ENCODE measurements at regions not wholly inside any gene's neighbourhood (a gene's known extent, or its start where the extent isn't known, plus 50 kb on each side); places are given as distances from the start of the nearest gene placed in this dataset.
A peak's percentile ranks its signal among the peaks of the same experiment; 100 is the strongest.

DNA sequence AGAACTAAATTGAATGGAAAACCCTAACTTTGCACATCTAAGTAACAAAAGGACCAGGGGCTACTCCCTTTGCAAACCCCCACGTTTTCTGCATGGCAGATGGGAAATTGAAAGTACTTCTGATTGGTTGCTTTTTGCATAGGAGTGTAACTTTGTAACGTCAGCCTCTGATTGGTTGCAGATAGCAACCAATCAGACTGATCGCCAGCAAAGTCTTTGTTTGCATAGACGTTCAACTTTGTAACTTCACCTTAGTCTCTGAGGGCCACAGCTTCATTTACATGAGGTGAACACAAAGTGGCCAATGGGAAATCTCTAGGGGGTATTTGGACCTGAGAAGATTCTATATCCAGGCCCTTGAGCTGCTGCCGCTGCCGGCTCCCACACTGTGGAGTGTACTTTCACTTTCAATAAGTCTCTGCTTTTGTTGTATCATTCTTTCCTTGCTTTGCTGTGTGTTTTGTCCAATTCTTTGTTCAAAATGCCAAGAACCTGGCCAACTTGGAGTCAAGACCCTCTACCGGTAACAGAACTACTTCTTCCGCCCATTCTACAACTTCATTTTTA, 102.5 kb upstream of the PRICKLE1 start:
- DNase-seq (ENCODE audit: low read depth) = no peak
- H3K4me3 ChIP-seq (ENCODE audit: low read depth, low read length) = no peak overlapping the region

- H3K4me3 ChIP-seq (ENCODE audit: low read depth, low read length) = no peak overlapping the region
- DNase-seq (ENCODE audit: low read depth) = no peak
These were observed 100.7 kb upstream of the PRICKLE1 start for GRCh38 chr12:42690264-42690663.

DNA sequence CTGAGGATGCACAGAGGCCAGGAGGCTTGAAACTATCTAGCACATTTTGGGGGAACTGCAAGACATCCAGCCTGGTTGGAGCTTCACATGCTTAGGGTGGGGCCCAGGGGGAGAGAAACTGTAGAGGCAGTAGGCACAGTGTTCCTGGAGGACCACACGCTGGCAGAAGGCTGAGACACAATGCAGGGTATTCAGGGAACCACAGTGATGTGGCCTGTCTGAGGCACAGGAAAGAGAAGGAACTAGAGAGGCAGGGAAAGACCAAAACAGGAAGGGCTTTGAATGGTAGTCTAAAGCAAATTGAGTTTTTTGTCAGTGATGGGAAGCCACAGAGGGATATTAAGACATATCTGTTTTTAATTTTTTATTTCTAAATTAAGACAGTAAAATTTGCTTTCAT, 100.2 kb upstream of the PRICKLE1 start:
- H3K4me3 ChIP-seq (ENCODE audit: low read depth, low read length) = no peak overlapping the region
- DNase-seq (ENCODE audit: low read depth) = no peak

DNA sequence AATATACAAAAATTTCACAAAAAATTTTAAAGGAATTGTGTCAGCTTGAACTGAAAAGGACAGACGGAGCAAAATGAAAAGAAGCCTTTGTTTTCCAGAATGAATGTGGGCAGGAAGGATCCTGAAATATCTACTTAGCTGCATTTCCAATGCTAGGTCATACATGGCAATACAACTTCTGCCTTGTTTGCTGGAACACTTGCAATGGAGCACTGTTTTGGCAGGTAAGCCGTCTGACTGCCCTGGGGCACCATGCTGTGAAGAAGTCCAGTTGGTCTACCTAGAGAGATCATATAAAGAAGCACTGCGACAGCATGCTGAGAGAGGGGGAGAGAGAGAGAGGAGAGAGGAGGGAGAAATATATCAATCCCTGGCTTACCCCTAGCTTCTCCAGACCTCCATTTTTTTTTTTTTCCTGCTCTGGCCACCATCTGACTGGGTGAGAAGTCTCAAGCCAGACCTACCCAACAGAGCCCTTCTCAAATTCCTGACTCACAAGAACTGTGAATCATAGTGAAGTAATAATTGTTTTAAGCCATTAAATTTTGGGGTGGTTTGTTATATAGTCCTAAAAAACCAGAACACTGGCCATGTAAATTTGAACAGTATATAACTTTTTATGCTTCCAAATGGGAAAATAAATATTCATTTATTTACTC, 97.1 kb upstream of the PRICKLE1 start:
- no peak for DNase-seq (ENCODE audit: low read depth)
- no peak overlapping the region for H3K4me3 ChIP-seq (ENCODE audit: low read depth, low read length)

DNA sequence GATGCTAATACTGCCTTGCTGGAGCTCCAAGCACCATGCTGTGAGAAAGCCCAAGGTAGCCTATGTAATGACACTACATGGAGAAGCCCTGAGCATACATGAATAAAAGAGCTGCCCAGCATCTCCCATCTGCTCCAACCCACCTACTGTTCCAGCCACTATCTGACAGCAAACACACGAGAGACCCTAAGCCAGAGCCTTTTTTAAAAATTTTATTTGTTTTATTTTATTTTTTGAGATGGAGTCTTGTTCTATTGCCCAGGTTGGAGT, 95.2 kb upstream of the PRICKLE1 start:
- no peak for DNase-seq (ENCODE audit: low read depth)
- H3K4me3 ChIP-seq (ENCODE audit: low read depth, low read length) = no peak overlapping the region

DNA sequence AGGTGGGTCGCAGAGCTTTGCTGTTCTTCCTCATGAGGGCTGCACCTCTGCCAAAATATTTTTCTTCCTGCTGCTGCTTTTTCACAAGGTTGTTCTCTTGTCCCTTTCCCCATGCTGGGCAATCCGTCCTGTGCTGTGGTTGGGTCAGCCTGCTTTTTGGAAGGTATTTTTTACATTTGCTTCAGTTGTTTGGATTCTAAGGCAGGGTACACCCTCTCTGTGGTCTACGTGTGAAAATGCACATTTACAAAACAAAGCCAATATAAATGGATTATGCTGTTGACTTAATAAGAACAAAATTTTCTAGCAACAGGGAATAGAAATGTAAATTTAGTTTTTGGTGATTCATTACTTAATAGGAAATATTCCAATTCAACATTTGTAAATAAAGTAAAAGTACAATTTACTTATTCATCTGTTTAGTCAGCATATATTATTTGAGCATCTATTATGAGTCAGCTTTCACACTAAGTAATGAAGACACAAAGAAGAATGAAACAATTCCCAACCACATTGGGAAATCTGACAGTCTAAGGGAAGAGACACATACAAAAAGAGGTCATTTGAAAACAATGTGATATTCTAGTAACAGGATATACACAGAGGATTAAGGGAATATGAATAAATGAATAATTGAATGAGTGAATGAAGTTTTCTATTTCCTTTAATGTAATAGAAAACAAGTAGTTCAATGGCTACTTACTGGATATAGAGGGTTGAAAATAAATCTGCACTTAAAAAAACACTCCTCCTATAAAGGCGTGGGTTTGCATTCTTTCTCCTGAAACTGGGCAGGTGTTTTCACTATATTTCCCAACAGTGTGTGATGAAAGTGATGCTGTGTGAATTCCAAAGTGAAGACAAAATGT, 94.6 kb upstream of the PRICKLE1 start:
- no peak for DNase-seq (ENCODE audit: low read depth)
- no peak overlapping the region for H3K4me3 ChIP-seq (ENCODE audit: low read depth, low read length)

DNA sequence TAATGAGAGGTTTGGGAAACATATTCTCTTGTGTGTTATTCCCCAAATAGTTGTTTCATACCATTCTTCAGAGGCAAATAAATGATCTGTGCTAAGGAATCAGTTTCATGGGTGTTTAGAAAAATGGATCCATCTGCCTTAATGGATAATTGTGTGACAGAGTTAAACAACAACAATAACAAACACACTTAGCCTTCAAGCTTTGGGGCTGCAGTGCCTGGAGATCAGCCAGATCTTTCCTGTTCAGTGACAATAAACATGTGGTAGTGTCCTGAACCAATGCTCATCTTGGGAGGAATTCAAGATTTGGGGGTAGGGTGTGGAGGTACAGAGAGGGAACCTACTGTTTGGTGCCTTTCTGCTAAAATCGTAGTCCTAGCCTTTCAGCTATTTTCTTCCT, 93.7 kb upstream of the PRICKLE1 start:
- no peak overlapping the region for H3K4me3 ChIP-seq (ENCODE audit: low read depth, low read length)
- DNase-seq (ENCODE audit: low read depth) = no peak

DNA sequence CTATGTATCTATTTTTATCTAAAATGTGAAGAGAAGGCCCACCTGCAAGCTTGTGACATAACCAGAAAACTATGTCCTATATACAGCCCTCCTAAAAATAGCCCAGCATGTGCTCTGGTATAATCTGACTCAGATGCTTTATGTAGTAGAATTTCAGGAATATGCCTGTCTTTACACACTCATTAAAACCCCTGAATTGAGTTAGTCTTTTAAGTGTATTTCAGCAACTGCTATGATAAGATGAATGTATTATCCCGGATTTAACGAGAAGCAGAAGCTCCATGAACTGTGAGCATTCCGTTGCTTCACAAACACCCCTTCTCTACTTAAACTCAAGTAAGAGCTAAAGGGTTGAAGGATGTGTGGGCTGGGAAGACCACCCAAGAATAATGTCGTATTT, 89.9 kb upstream of the PRICKLE1 start:
- no peak overlapping the region for H3K4me3 ChIP-seq (ENCODE audit: low read depth, low read length)
- DNase-seq (ENCODE audit: low read depth) = peak; percentile 9

GRCh38 chr12:42677461-42677860, 87.9 kb upstream of the PRICKLE1 start:
- H3K4me3 ChIP-seq (ENCODE audit: low read depth, low read length) = no peak overlapping the region
- DNase-seq (ENCODE audit: low read depth) = no peak

DNA sequence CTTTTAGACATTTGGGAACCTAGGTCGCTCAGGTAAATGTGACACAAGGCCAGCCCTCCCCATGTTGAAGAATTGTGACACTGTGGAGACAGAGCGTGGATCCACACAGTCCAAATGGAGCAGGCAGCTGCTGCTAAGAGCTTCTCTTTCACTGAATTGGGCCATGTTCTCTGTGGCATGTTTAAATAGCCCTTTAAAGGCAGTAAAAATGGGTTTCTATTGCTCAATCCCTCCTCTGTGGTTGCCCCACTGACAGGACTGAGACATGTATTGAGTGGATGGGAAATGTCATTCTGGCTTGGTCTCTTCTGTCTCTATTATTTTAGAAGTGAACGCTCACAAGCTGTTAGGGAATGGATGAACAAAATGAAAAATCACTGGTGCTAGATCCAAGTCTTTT, 84.0 kb upstream of the PRICKLE1 start:
- H3K4me3 ChIP-seq (ENCODE audit: low read depth, low read length) = no peak overlapping the region
- no peak for DNase-seq (ENCODE audit: low read depth)

GRCh38 chr12:42670719-42671118, 81.2 kb upstream of the PRICKLE1 start:
- no peak overlapping the region for H3K4me3 ChIP-seq (ENCODE audit: low read depth, low read length)
- no peak for DNase-seq (ENCODE audit: low read depth)

- DNase-seq (ENCODE audit: low read depth) = no peak
- H3K4me3 ChIP-seq (ENCODE audit: low read depth, low read length) = no peak overlapping the region
These were observed 80.0 kb upstream of the PRICKLE1 start for GRCh38 chr12:42669553-42669952.

DNA sequence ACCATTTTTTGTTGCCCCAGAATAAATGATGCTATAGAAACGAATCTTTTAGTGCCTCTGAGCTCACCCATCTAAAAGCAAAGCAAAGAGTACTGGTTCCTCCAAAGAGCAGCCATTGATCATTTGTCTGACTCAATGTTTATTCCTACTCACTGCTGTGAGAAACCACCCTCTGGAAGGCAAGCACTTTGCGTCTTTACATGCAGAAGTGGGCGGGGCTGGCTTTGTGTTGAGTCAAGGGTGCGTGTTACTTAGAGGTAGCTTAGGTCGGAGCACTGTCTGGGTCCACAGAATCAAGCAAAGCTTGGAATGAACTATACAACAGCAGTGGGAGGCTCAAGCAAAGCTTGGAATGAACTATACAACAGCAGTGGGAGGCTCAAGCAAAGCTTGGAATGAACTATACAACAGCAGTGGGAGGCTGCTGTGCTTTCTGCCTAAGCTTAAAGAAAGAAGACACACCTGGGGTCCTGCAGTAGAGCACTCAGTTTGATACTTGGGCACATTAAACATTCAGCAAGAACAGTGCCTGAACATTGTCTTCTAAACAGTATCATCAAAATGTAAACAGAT, 77.2 kb upstream of the PRICKLE1 start:
- H3K4me3 ChIP-seq (ENCODE audit: low read depth, low read length) = no peak overlapping the region
- no peak for DNase-seq (ENCODE audit: low read depth)

- no peak overlapping the region for H3K4me3 ChIP-seq (ENCODE audit: low read depth, low read length)
- DNase-seq (ENCODE audit: low read depth) = no peak
These were observed 74.1 kb upstream of the PRICKLE1 start for GRCh38 chr12:42663621-42664020.

DNA sequence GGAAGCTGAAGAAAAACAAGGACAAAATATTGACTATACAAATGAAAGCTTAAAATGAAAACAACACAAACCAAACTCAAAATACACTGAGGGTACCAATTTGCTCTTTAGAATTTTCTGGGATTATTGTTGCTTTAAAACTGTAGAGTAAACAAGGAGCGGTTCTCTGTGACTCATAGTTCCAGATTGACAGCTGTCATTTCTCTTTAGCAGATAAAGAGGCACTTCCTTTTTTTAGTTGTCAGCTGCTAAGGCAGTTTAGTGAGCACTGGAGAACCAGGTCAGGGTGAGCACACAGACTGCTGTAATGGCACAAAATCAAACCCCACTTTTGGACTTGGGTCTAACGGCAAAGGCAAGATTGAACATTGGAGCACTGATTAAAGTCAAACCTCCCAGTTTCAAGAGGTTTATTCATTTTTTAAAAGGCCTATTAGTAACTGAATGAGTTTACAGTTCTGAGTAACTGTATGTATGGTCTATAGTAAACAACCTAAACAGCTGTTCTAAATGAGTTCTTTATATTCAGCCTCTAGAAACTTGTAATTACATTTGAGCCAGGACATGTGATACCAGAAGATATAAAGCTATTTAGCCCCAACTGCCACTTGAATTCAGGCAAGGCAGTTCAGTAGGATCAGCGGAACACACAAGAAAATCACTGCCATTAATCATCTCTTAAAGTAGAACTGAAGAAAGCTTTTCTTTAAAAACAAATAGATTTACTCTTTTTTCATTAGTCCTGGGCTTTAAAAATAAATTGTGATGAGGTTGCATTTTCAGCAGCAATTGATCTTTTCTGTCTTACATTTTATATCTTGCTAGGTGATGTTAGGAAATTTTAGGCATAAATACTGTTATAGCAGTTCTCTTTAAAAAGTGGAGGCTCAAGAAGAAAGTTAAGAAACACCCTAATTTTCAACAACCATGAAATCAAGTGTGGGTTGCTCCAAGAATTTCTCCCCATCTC, 71.7 kb upstream of the PRICKLE1 start:
- no peak overlapping the region for H3K4me3 ChIP-seq (ENCODE audit: low read depth, low read length)
- DNase-seq (ENCODE audit: low read depth) = no peak

DNA sequence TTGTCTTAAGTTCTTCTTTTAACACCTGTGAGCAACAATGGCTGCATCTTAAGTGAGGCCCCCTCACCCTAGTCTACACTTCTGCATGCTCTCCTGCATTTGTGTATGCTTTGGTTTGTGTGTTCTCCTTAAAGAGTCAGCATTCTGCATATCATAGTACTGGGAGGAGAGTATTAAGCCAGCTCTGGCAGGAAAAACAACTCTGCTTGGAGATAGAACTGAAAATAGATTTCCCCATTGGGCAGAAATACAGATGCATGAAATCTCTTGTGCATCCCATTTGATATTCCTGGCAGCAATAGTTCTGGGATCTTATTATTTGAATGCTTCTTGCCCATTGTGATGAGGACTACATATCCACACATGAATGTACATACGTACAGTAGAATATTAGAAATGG, 70.6 kb upstream of the PRICKLE1 start:
- no peak for DNase-seq (ENCODE audit: low read depth)
- H3K4me3 ChIP-seq (ENCODE audit: low read depth, low read length) = no peak overlapping the region

GRCh38 chr12:42652048-42652447, 62.5 kb upstream of the PRICKLE1 start:
- no peak for DNase-seq (ENCODE audit: low read depth)
- no peak overlapping the region for H3K4me3 ChIP-seq (ENCODE audit: low read depth, low read length)

DNA sequence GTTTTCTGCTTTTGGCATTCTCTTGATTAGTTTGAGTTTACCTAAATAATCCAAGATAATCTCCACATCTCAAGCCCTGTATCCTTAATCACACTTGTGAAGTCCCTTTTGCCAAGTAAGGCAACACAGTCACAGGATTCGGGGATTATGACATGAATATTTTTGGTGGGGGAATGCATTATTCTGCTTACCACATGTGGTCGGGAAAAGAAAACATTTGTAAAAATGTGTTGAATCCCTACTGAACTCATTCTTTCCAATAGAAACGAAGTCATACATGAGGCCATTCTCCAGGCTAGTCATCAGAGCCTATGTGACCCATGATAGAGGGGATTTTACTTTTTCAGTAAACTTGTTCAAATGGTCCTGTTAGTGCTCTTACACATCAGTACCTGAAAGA, 58.5 kb upstream of the PRICKLE1 start:
- no peak for DNase-seq (ENCODE audit: low read depth)
- no peak overlapping the region for H3K4me3 ChIP-seq (ENCODE audit: low read depth, low read length)

- no peak overlapping the region for H3K4me3 ChIP-seq (ENCODE audit: low read depth, low read length)
These were observed 54.5 kb upstream of the PRICKLE1 start for GRCh38 chr12:42643881-42644579.

More at GRCh38 chr12:42643881-42644579, 54.5 kb upstream of the PRICKLE1 start:
- DNase-seq (ENCODE audit: low read depth) = no peak
